GM21390 (cell line): ENCODE measurements at regions not wholly inside any gene's neighbourhood (a gene's known extent, or its start where the extent isn't known, plus 50 kb on each side); places are given as distances from the start of the nearest gene placed in this dataset.
"Not testable (repeated sequence)": the region's sequence is repeated elsewhere in the genome, so short reads cannot be mapped to it uniquely, and the experiment has no call there.

Source experiments
- ATAC-seq: cut with Tn5 transposase; IDR thresholded peaks from one replicate; pipeline ENCODE4 v1.9.1; 2021; ENCODE audit not compliant: unreplicated experiment

DNA sequence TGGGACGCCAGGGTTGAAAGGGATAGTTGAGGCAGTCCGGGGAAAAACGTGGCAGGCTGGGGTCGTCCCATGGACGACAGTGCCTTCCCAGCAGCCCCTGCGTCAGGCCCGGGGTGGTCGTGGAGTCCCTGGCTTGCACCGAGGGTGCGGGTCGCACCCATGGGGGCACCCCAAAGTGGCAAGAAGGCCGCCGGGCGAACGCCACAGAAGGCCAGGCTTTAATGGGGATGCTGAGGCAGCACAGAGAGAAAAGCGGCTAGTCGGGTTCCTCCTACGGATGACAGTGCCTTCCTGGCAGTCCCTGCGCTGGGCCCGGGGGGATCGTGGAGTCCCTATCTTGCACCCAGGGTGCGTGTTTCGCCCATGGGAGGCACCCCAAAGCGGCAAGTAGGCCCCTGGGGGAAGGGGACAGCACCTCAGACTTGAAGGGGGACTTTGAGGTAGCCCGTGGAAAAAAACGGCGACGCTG is 158.6 kb upstream of the ALG10B start:
- ATAC-seq, result no peak

- no peak for ATAC-seq
These were observed 158.0 kb upstream of the ALG10B start for GRCh38 chr12:38158428-38159091.

DNA sequence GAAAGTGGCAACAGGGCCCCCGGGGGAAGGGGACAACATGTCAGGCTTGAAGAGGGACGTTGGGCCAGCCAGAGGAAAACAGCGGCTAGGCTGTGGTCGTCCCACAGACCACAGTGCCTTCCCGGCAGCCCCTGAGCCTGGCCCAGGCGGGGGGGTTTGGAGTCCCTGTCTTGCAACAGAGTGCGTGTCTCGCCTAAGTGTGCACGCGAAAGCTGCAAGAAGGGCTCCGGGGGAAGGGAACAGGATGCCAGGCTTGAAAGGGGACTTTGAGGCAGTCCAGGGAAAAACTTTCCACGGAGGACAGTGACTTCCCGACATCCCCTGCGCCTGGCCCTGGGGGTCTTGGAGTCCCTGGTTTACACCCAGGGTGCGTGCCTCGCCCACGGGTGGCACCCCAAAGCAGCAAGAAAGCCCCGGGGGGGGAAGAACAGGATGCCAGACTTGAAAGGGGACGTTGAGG is 157.5 kb upstream of the ALG10B start:
- no peak for ATAC-seq

- ATAC-seq, result no peak
These were observed 156.8 kb upstream of the ALG10B start for GRCh38 chr12:38159591-38160317.

DNA sequence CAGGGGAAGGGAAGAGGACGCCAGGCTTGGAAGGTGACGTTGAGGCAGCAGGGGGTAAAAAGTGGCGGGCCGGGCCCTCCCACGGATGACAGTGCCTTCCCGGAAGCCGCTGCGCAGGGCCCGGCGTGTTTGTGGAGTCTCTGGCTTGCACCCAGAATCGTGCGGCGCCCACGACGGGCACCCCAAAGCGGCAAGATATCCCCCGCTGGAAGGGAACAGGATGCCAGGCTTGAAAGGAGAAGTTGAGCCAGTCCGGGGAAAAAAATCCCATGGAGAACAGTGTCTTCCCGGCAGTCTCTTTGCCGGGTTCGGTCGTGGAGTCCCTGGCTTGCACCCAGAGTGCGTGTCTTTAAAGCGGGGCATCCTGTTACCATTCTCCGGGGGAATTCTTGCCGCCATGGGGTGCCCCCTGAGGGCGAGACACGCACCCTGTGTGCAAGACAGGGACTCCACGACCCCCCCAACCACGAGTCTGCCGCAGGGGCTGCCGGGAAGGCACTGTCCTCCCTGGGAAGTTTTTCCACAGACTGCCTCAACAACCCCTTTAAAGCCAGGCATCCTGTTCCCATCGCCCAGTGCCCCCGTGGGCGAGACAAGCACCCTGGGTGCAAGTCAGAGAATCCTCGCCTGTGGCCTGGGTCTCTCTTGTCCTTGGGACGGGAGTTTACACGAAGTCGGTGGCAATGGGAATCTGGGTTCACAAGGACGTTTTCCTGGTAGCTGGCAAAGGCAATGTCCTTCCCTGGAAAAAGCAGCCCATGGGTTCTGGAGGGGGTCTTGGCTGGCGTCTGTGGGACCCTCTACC is 156.1 kb upstream of the ALG10B start:
- ATAC-seq, result no peak

- no peak for ATAC-seq
These were observed 155.2 kb upstream of the ALG10B start for GRCh38 chr12:38161123-38162000.

DNA sequence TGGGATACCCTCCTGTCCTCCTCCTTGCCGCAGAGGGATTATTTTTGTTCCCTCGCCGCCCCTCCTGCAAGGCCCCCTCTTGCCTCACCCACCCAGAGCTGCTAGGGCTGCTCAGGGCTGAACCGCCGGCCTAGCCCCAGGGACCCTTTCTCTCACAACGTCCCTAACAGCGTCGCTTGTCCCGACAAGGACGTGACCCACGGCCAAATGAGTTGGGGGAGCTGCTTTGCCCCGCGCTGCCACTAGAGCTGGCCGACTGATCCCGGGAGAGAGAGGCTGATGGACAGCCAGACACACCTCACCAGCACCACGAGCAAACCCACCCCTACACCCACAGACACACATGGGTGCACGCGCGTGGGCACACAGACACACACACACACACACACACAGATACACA is 154.6 kb upstream of the ALG10B start:
- ATAC-seq, result no peak

- ATAC-seq, result no peak
These were observed 153.7 kb upstream of the ALG10B start for GRCh38 chr12:38162708-38163441.

DNA sequence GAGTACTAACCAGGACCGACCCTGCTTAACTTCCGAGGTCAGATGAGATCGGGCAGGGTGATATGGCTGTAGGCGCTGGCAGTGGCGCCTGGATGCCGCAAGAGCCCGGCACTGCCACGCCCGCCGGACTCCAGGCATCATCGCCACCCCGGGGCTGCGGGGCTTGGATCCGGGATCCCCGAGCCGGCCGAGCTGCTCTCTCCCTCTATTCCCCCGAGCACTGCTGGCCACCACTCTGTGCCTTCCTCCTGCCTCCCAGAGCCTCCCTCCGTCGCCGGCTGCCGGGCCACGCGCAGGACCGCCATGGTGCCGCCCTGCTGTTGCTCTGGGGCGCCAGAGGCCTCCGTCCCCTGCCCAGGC is 153.2 kb upstream of the ALG10B start:
- ATAC-seq, result no peak

GRCh38 chr12:38166225-38166624 is 150.3 kb upstream of the ALG10B start:
- ATAC-seq, result no peak

GRCh38 chr12:38175538-38175937 is 141.0 kb upstream of the ALG10B start:
- ATAC-seq, result no peak

DNA sequence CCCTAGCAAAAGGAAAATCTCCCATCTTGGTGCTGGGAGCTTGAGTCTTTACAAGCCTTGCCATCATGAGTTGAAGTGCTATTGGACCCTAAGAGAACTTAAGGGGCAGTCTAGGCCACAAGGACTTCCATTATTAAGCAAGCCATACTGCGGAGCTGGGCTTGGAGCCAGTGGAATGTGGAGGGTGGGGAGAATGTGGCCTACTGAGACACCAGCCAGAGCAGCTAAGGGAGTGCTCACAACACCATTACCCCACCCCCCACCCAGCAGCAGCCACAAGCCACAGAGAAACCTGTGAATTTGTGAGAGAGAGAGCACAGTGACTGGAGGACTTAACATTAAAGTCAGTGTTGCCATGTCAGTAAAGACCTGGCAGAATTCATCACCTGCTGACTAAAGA is 133.0 kb upstream of the ALG10B start:
- not testable (repeated sequence) for ATAC-seq

GRCh38 chr12:38197286-38197685 is 119.3 kb upstream of the ALG10B start:
- ATAC-seq, result not testable (repeated sequence)

GRCh38 chr12:38201461-38202276 is 114.9 kb upstream of the ALG10B start:
- no peak for ATAC-seq

GRCh38 chr12:38204831-38205230 is 111.7 kb upstream of the ALG10B start:
- ATAC-seq, result no peak

DNA sequence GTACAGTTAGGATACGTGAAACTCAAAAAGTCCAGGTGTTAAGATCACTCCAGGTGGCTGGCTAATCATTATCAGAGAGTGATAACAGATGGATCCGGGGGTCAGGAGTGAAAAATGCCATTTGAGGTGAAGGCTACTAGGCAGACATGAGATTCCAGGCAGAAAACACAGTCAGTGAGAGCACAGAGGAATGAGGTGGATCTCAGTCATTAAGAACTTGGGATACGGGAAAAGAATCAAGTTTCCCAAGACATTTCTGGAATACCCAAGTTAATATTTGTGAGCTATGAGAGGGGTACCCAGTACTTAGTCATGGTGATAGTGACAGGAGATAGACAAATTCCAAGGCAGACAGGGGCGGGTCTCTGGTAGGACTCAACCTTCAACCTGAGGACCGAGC is 94.6 kb upstream of the ALG10B start:
- ATAC-seq, result no peak

GRCh38 chr12:38238328-38238727 is 78.2 kb upstream of the ALG10B start:
- not testable (repeated sequence) for ATAC-seq

GRCh38 chr12:38253778-38254177 is 62.8 kb upstream of the ALG10B start:
- ATAC-seq, result no peak

DNA sequence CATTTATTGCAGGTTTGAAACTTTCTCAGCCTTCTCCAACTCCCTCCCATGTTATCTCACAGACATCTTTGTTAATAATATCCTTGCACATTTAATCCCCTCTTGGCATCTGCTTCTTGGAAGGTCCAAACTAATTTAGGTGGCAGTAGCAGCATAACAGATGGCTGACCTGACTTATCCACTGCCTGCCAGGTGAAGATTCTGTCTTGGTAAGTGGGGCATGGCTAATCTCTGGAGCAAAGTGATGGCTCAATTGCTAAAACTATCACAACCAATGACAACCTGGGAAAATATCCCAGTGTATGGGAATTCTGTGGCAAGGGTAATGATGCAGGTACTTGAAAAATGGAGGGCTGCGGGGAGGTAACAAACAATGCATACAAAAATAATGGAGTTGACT is 58.2 kb upstream of the ALG10B start:
- no peak for ATAC-seq
